Activated naive CD8-positive, alpha-beta T cell treated with anti-CD3 and anti-CD28 coated beads, Interleukin-2, amount 10 ng/mL, durations not matched to agents 7 days and 5 days (primary cell): ENCODE measurements at regions not wholly inside any gene's neighbourhood (a gene's known extent, or its start where the extent isn't known, plus 50 kb on each side); places are given as distances from the start of the nearest gene placed in this dataset.
A peak's percentile ranks its signal among the peaks of the same experiment; 100 is the strongest.

Source experiments
- ATAC-seq: fragments of 150-1000 bp; cut with Tn5 transposase; one replicate; pipeline ENCODE4 v1.10.0; 2021; ENCODE audit warnings: low read depth, moderate library complexity
- POLR2A ChIA-PET: fragments of 350-600 bp; sonication (Branson Sonifier 250); formaldehyde crosslinking; loops from one replicate; lab custom pipeline; 2021; ENCODE audit warnings: antibody characterized with exemption; lab: Charles Lee
- DNase-seq: peaks from one replicate; pipeline ENCODE4 v3.0.0; 2021
- H3K27ac Mint-ChIP-seq: one replicate; pipeline ENCODE4 v1.8.0; 2022; ENCODE audit warnings: mild to moderate bottlenecking, mixed read lengths
- H3K27me3 Mint-ChIP-seq: one replicate; pipeline ENCODE4 v1.8.0; 2022; ENCODE audit warnings: mild to moderate bottlenecking, moderate library complexity, mixed read lengths
- H3K36me3 Mint-ChIP-seq: one replicate; pipeline ENCODE4 v1.8.0; 2021; ENCODE audit warnings: mild to moderate bottlenecking, mixed read lengths
- H3K4me1 Mint-ChIP-seq: one replicate; pipeline ENCODE4 v1.8.0; 2021; ENCODE audit warnings: mixed read lengths
- H3K4me3 Mint-ChIP-seq: one replicate; pipeline ENCODE4 v1.8.0; 2022; ENCODE audit warnings: mild to moderate bottlenecking, moderate library complexity, mixed read lengths
- H3K9me3 Mint-ChIP-seq: one replicate; pipeline ENCODE4 v1.8.0; 2021; ENCODE audit warnings: mixed read lengths

- Mint-ChIP-seq H3K9me3 (no peaks in the 10 kb centered on the region), H3K4me3 (no peak overlapping the region), H3K27me3 (no peaks in the 10 kb centered on the region), H3K4me1 (peaks cover 13% of the 10 kb centered on the region), H3K27ac (no peak overlapping the region), H3K36me3 (peaks cover 6% of the 10 kb centered on the region)
- POLR2A ChIA-PET = no interaction called here
- DNase-seq (no peak), ATAC-seq (no peak)
These were observed 77.4 kb downstream of the NCOR2 start for GRCh38 chr12:124489915-124490583.

- no peaks in the 10 kb centered on the region for H3K27me3 Mint-ChIP-seq
- H3K36me3 Mint-ChIP-seq = peaks cover 11% of the 10 kb centered on the region
- DNase-seq (no peak), ATAC-seq (no peak)
- no peak overlapping the region for H3K27ac Mint-ChIP-seq
- peaks cover 11% of the 10 kb centered on the region for H3K4me1 Mint-ChIP-seq
- no peaks in the 10 kb centered on the region for H3K9me3 Mint-ChIP-seq
- H3K4me3 Mint-ChIP-seq = no peak overlapping the region
- POLR2A ChIA-PET = no interaction called here
These were observed 78.2 kb downstream of the NCOR2 start for GRCh38 chr12:124489220-124489619.

GRCh38 chr12:124488520-124488919 is 78.9 kb downstream of the NCOR2 start:
- no peak for DNase-seq
- Mint-ChIP-seq H3K27ac (no peak overlapping the region), H3K4me3 (no peak overlapping the region), H3K9me3 (no peaks in the 10 kb centered on the region), H3K27me3 (no peaks in the 10 kb centered on the region), H3K4me1 (peaks cover 4% of the 10 kb centered on the region), H3K36me3 (peaks cover 11% of the 10 kb centered on the region)
- no peak for ATAC-seq
- POLR2A ChIA-PET = no interaction called here

GRCh38 chr12:124487834-124488165 is 79.6 kb downstream of the NCOR2 start:
- Mint-ChIP-seq H3K9me3 (no peaks in the 10 kb centered on the region), H3K27ac (no peak overlapping the region), H3K36me3 (peaks cover 10% of the 10 kb centered on the region), H3K4me3 (no peak overlapping the region), H3K4me1 (peaks cover 1% of the 10 kb centered on the region), H3K27me3 (no peaks in the 10 kb centered on the region)
- POLR2A ChIA-PET = no interaction called here
- ATAC-seq (no peak), DNase-seq (no peak)

GRCh38 chr12:124487066-124487833 is 80.2 kb downstream of the NCOR2 start:
- Mint-ChIP-seq H3K4me3 (no peak overlapping the region), H3K27me3 (no peaks in the 10 kb centered on the region), H3K9me3 (no peaks in the 10 kb centered on the region), H3K27ac (no peak overlapping the region), H3K4me1 (peaks cover 1% of the 10 kb centered on the region), H3K36me3 (peaks cover 10% of the 10 kb centered on the region)
- DNase-seq (no peak), ATAC-seq (no peak)
- POLR2A ChIA-PET = no interaction called here

GRCh38 chr12:124486346-124486963 is 81.0 kb downstream of the NCOR2 start:
- DNase-seq (no peak), ATAC-seq (no peak)
- POLR2A ChIA-PET = no interaction called here
- H3K27ac Mint-ChIP-seq = no peak overlapping the region
- H3K4me1 Mint-ChIP-seq = peaks cover 1% of the 10 kb centered on the region
- peaks cover 14% of the 10 kb centered on the region for H3K36me3 Mint-ChIP-seq
- no peaks in the 10 kb centered on the region for H3K9me3 Mint-ChIP-seq
- no peaks in the 10 kb centered on the region for H3K27me3 Mint-ChIP-seq
- no peak overlapping the region for H3K4me3 Mint-ChIP-seq

GRCh38 chr12:124485371-124485770 is 82.0 kb downstream of the NCOR2 start:
- ATAC-seq (no peak), DNase-seq (no peak)
- Mint-ChIP-seq H3K9me3 (no peaks in the 10 kb centered on the region), H3K4me3 (no peak overlapping the region), H3K36me3 (peaks cover 17% of the 10 kb centered on the region), H3K27me3 (no peaks in the 10 kb centered on the region), H3K27ac (no peak overlapping the region), H3K4me1 (peaks cover 7% of the 10 kb centered on the region)
- POLR2A ChIA-PET = no interaction called here

- Mint-ChIP-seq H3K4me1 (peaks cover 9% of the 10 kb centered on the region), H3K9me3 (no peaks in the 10 kb centered on the region), H3K27ac (no peak overlapping the region), H3K27me3 (no peaks in the 10 kb centered on the region), H3K4me3 (no peak overlapping the region), H3K36me3 (peaks cover 17% of the 10 kb centered on the region)
- DNase-seq (no peak), ATAC-seq (no peak)
- POLR2A ChIA-PET = no interaction called here
These were observed 82.9 kb downstream of the NCOR2 start for GRCh38 chr12:124484526-124484953.

- DNase-seq (no peak), ATAC-seq (no peak)
- Mint-ChIP-seq H3K9me3 (no peaks in the 10 kb centered on the region), H3K27me3 (no peaks in the 10 kb centered on the region), H3K36me3 (peaks cover 22% of the 10 kb centered on the region), H3K27ac (no peak overlapping the region), H3K4me1 (peaks cover 13% of the 10 kb centered on the region), H3K4me3 (no peak overlapping the region)
- POLR2A ChIA-PET = no interaction called here
These were observed 83.3 kb downstream of the NCOR2 start for GRCh38 chr12:124484067-124484466.

GRCh38 chr12:124482901-124483799 is 84.3 kb downstream of the NCOR2 start:
- no peak for ATAC-seq
- H3K36me3 Mint-ChIP-seq = peaks cover 27% of the 10 kb centered on the region
- no peaks in the 10 kb centered on the region for H3K27me3 Mint-ChIP-seq
- H3K4me3 Mint-ChIP-seq = no peak overlapping the region
- no peak overlapping the region for H3K27ac Mint-ChIP-seq
- H3K9me3 Mint-ChIP-seq = no peaks in the 10 kb centered on the region
- POLR2A ChIA-PET = no interaction called here
- H3K4me1 Mint-ChIP-seq = peaks cover 17% of the 10 kb centered on the region
- DNase-seq = no peak

- Mint-ChIP-seq H3K4me1 (peaks cover 18% of the 10 kb centered on the region), H3K9me3 (no peaks in the 10 kb centered on the region), H3K27ac (no peak overlapping the region), H3K27me3 (no peaks in the 10 kb centered on the region), H3K36me3 (peaks cover 28% of the 10 kb centered on the region), H3K4me3 (no peak overlapping the region)
- DNase-seq (no peak), ATAC-seq (no peak)
- POLR2A ChIA-PET = no interaction called here
These were observed 84.9 kb downstream of the NCOR2 start for GRCh38 chr12:124482567-124482893.

- H3K4me3 Mint-ChIP-seq = no peak overlapping the region
- H3K4me1 Mint-ChIP-seq = peaks cover 19% of the 10 kb centered on the region
- no peaks in the 10 kb centered on the region for H3K27me3 Mint-ChIP-seq
- DNase-seq (no peak), ATAC-seq (no peak)
- POLR2A ChIA-PET = no interaction called here
- peaks cover 33% of the 10 kb centered on the region for H3K36me3 Mint-ChIP-seq
- H3K9me3 Mint-ChIP-seq = no peaks in the 10 kb centered on the region
- peak overlapping the region; percentile 43 for H3K27ac Mint-ChIP-seq
These were observed 85.4 kb downstream of the NCOR2 start for GRCh38 chr12:124481772-124482566.
